MCF 10A (cell line): ENCODE measurements at regions not wholly inside any gene's neighbourhood (a gene's known extent, or its start where the extent isn't known, plus 50 kb on each side); places are given as distances from the start of the nearest gene placed in this dataset.

Source experiments
- BruUV-seq: library from RNA; stranded (reverse); fragments of 400-500 nt; replicated peaks from 2 replicates; lab custom pipeline; 2021; lab: Mats Ljungman, UMichigan
- CTCF ChIA-PET: fragments of 300-600 bp; sonication (Branson Sonifier 250); formaldehyde crosslinking; extraction: SDS; loops from one replicate; lab custom pipeline; 2021; ENCODE audit warnings: antibody characterized with exemption, inconsistent platforms; lab: Yijun Ruan, JAX
- POLR2A ChIA-PET: fragments of 300-600, 350-650 bp; sonication (Branson Sonifier 250); formaldehyde crosslinking; extraction: SDS; loops from one replicate; lab custom pipeline; 2020; ENCODE audit warnings: antibody characterized with exemption, inconsistent platforms; lab: Yijun Ruan, JAX
- DNase-seq: peaks from one replicate; pipeline ENCODE4 v3.0.0-alpha.2; 2018; ENCODE audit not compliant: unreplicated experiment
- H3K27ac Mint-ChIP-seq: one replicate; pipeline ENCODE4 v1.8.0; 2022; ENCODE audit warnings: mild to moderate bottlenecking, low read depth, mixed read lengths; ENCODE audit not compliant: unreplicated experiment
- H3K27me3 Mint-ChIP-seq: one replicate; pipeline ENCODE4 v1.8.0; 2022; ENCODE audit warnings: mixed read lengths; ENCODE audit not compliant: insufficient read depth, unreplicated experiment
- H3K36me3 Mint-ChIP-seq: one replicate; pipeline ENCODE4 v1.8.0; 2022; ENCODE audit warnings: mild to moderate bottlenecking, moderate library complexity, mixed read lengths; ENCODE audit not compliant: insufficient read depth, unreplicated experiment
- H3K4me1 Mint-ChIP-seq: one replicate; pipeline ENCODE4 v1.8.0; 2022; ENCODE audit warnings: mixed read lengths; ENCODE audit not compliant: insufficient read depth, unreplicated experiment
- H3K4me3 Mint-ChIP-seq: one replicate; pipeline ENCODE4 v1.8.0; 2022; ENCODE audit warnings: mild to moderate bottlenecking, moderate library complexity, mixed read lengths; ENCODE audit not compliant: unreplicated experiment
- H3K9me3 Mint-ChIP-seq: one replicate; pipeline ENCODE4 v1.8.0; 2022; ENCODE audit warnings: mixed read lengths; ENCODE audit not compliant: unreplicated experiment
- CTCF ChIP-seq: fragments of 200-600 bp; IDR thresholded peaks from one replicate; pipeline ENCODE4 v1.8.0; 2022; ENCODE audit warnings: antibody characterized with exemption, mild to moderate bottlenecking; ENCODE audit not compliant: unreplicated experiment
- intact Hi-C: fragments of 100-400 bp; cut with micrococcal nuclease; formaldehyde crosslinking; loops from 2 replicates; pipeline ENCODE4 v1.14.1; 2022

GRCh38 chr7:139177696-139178095 is 53.3 kb upstream of the UBN2 start:
- no peaks in the 10 kb centered on the region for H3K4me1 Mint-ChIP-seq
- intact Hi-C loops: no loop called here
- H3K36me3 Mint-ChIP-seq: peaks cover 19% of the 10 kb centered on the region
- no peak overlapping the region for H3K4me3 Mint-ChIP-seq
- no peak overlapping the region for H3K27ac Mint-ChIP-seq
- TF ChIP-seq CTCF: no peak
- no peaks in the 10 kb centered on the region for H3K27me3 Mint-ChIP-seq
- no peaks in the 10 kb centered on the region for H3K9me3 Mint-ChIP-seq
- no peak for DNase-seq
- no TSS peak for BruUV-seq
- CTCF ChIA-PET: no interaction called here
- POLR2A ChIA-PET: interaction anchor here (1.3 kb wide), 1 partner anchor 44 kb away, joined by 4 read pairs; a partner anchor contains a TSS

- peaks cover 30% of the 10 kb centered on the region for H3K36me3 Mint-ChIP-seq
- no peak overlapping the region for H3K4me3 Mint-ChIP-seq
- no TSS peak for BruUV-seq
- ChIA-PET CTCF (no interaction called here), POLR2A (interaction anchor here (1.5 kb wide), 1 partner anchor 16 kb away, joined by 3 read pairs; no protein-coding TSS in a partner anchor)
- DNase-seq: peak; percentile 8
- H3K9me3 Mint-ChIP-seq: no peaks in the 10 kb centered on the region
- TF ChIP-seq CTCF: no peak
- intact Hi-C loops: no loop called here
- no peak overlapping the region for H3K27ac Mint-ChIP-seq
- H3K27me3 Mint-ChIP-seq: no peaks in the 10 kb centered on the region
- no peaks in the 10 kb centered on the region for H3K4me1 Mint-ChIP-seq
These were observed 50.2 kb upstream of the UBN2 start for GRCh38 chr7:139180700-139181311.
